Panc1 (cell line): ENCODE measurements at regions not wholly inside any gene's neighbourhood (a gene's known extent, or its start where the extent isn't known, plus 50 kb on each side); places are given as distances from the start of the nearest gene placed in this dataset.
A peak's percentile ranks its signal among the peaks of the same experiment; 100 is the strongest.

Experiments
- ATAC-seq: fragments of 200-7000 bp; cut with Tn5 transposase; 2 replicates; pipeline ENCODE4 v1.9.1; 2020; ENCODE audit warnings: mild to moderate bottlenecking, moderate library complexity
- BruUV-seq: library from RNA; stranded (reverse); fragments of 400-500 nt; replicated peaks from 2 replicates; lab custom pipeline; 2021; lab: Mats Ljungman, UMichigan
- CTCF ChIA-PET: fragments of 300-600 bp; sonication (Branson Sonifier 250); formaldehyde crosslinking; loops from one replicate; lab custom pipeline; 2022; ENCODE audit warnings: antibody characterized with exemption; lab: Charles Lee
- POLR2A ChIA-PET: fragments of 300-600 bp; sonication (Branson Sonifier 250); formaldehyde crosslinking; loops from one replicate; lab custom pipeline; 2022; ENCODE audit warnings: antibody characterized with exemption; lab: Charles Lee
- DNase-seq: peaks from one replicate; pipeline ENCODE4 v3.0.0-alpha.2; 2010; ENCODE audit warnings: low read depth, low spot score
- H3K27ac ChIP-seq: 2 replicates; pipeline ENCODE4 v1.5.1; 2011; ENCODE audit warnings: mild to moderate bottlenecking, low read length, inconsistent platforms
- H3K27me3 ChIP-seq: fragments of 200-500 bp; sonication (Bioruptor generic); 2 replicates; pipeline ENCODE4 v1.6.0; 2014; ENCODE audit warnings: low read length, inconsistent platforms; ENCODE audit not compliant: control insufficient read depth, insufficient read depth
- H3K36me3 ChIP-seq: fragments of 200-500 bp; sonication (Bioruptor generic); 2 replicates; pipeline ENCODE4 v1.5.1; 2014; ENCODE audit warnings: inconsistent platforms, mild to moderate bottlenecking, low read length, moderate library complexity; ENCODE audit not compliant: control insufficient read depth, insufficient read depth
- H3K4me1 ChIP-seq: 2 replicates; pipeline ENCODE4 v1.5.1; 2011; ENCODE audit warnings: inconsistent platforms, mild to moderate bottlenecking, low read length, moderate library complexity; ENCODE audit not compliant: control insufficient read depth, insufficient read depth
- H3K4me3 ChIP-seq, 2 experiments: 2 replicates each; pipeline ENCODE4 v1.5.1; 2011 to 2012; ENCODE audit warnings: low read depth in 2 of 2, low read length in 2 of 2, mild to moderate bottlenecking in 2 of 2, inconsistent platforms in 1 of 2, moderate library complexity in 1 of 2
- H3K9me3 ChIP-seq: fragments of 200-500 bp; sonication (Bioruptor generic); 2 replicates; pipeline ENCODE4 v1.5.1; 2014; ENCODE audit warnings: low read depth, mild to moderate bottlenecking, inconsistent platforms, low read length, moderate library complexity; ENCODE audit not compliant: control insufficient read depth, insufficient read depth
- CTCF ChIP-seq: fragments of 450-650 bp; IDR thresholded peaks from 2 replicates; pipeline ENCODE4 v1.5.1; 2017; ENCODE audit warnings: mild to moderate bottlenecking
- POLR2AphosphoS5 ChIP-seq: IDR thresholded peaks from 2 replicates; pipeline ENCODE4 v1.6.1; 2012; ENCODE audit warnings: mild to moderate bottlenecking, low read depth, low read length, moderate library complexity
- SIN3A ChIP-seq: IDR thresholded peaks from 2 replicates; pipeline ENCODE4 v1.6.1; 2012; ENCODE audit warnings: low read depth, mild to moderate bottlenecking, low read length, moderate library complexity, borderline replicate concordance; ENCODE audit not compliant: insufficient read depth
- TCF7L2 ChIP-seq: IDR thresholded peaks from 2 replicates; pipeline ENCODE4 v1.6.1; 2011; ENCODE audit warnings: mild to moderate bottlenecking, low read depth, low read length, inconsistent platforms
- in situ Hi-C: cut with HindIII; loops from 2 replicates; pipeline ENCODE4 v1.10.0; 2016; ENCODE audit warnings: low sequenced_read_pairs, low pct_unique_long_range_greater_than_20kb
- intact Hi-C: fragments of 100-400 bp; cut with micrococcal nuclease; formaldehyde crosslinking; loops from one replicate; pipeline ENCODE4 v1.10.0; 2022; ENCODE audit not compliant: unreplicated experiment
- TF ChIP-seq, protein P1 (sequence below), 2 experiments: IDR thresholded peaks; 2 replicates each; pipeline ENCODE4 v1.6.1; 2011 to 2012; ENCODE audit warnings: low read depth in 2 of 2, control low read depth in 1 of 2, low read length in 1 of 2, mild to moderate bottlenecking in 1 of 2, moderate library complexity in 1 of 2; ENCODE audit not compliant: insufficient read depth in 1 of 2

- no peaks in the 10 kb centered on the region; the same call in 1 of the 2 replicates for H3K9me3 ChIP-seq
- no peaks in the 10 kb centered on the region for H3K4me1 ChIP-seq
- DNase-seq (no peak), ATAC-seq (no peak)
- H3K4me3 ChIP-seq: no peak overlapping the region
- in situ Hi-C loops: no loop called here
- no TSS peak for BruUV-seq
- CTCF ChIA-PET: no interaction called here
- TF ChIP-seq CTCF (no peak), SIN3A (no peak), POLR2AphosphoS5 (no peak), TCF7L2 (no peak)
- TF ChIP-seq, protein P1, sequence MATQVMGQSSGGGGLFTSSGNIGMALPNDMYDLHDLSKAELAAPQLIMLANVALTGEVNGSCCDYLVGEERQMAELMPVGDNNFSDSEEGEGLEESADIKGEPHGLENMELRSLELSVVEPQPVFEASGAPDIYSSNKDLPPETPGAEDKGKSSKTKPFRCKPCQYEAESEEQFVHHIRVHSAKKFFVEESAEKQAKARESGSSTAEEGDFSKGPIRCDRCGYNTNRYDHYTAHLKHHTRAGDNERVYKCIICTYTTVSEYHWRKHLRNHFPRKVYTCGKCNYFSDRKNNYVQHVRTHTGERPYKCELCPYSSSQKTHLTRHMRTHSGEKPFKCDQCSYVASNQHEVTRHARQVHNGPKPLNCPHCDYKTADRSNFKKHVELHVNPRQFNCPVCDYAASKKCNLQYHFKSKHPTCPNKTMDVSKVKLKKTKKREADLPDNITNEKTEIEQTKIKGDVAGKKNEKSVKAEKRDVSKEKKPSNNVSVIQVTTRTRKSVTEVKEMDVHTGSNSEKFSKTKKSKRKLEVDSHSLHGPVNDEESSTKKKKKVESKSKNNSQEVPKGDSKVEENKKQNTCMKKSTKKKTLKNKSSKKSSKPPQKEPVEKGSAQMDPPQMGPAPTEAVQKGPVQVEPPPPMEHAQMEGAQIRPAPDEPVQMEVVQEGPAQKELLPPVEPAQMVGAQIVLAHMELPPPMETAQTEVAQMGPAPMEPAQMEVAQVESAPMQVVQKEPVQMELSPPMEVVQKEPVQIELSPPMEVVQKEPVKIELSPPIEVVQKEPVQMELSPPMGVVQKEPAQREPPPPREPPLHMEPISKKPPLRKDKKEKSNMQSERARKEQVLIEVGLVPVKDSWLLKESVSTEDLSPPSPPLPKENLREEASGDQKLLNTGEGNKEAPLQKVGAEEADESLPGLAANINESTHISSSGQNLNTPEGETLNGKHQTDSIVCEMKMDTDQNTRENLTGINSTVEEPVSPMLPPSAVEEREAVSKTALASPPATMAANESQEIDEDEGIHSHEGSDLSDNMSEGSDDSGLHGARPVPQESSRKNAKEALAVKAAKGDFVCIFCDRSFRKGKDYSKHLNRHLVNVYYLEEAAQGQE (IDR thresholded peaks at IDR 0.05; ENCODE audit: insufficient read depth in 1 of 2, low read depth in 2 of 2, low read length in 1 of 2): no peak
- H3K27me3 ChIP-seq: no peaks in the 10 kb centered on the region
- H3K36me3 ChIP-seq: no peaks in the 10 kb centered on the region
- H3K27ac ChIP-seq: no peak overlapping the region
- intact Hi-C loops: no loop called here
- POLR2A ChIA-PET: no interaction called here
These were observed 912.2 kb upstream of the ADGRB3 start for GRCh38 chr6:67722861-67723261.

- intact Hi-C loops: no loop called here
- POLR2A ChIA-PET: no interaction called here
- H3K36me3 ChIP-seq: no peaks in the 10 kb centered on the region
- ATAC-seq (no peak; the same call in 1 of the 2 replicates), DNase-seq (no peak)
- H3K27ac ChIP-seq: no peak overlapping the region
- no peaks in the 10 kb centered on the region for H3K4me1 ChIP-seq
- in situ Hi-C loops: no loop called here
- no TSS peak for BruUV-seq
- CTCF ChIA-PET: no interaction called here
- H3K27me3 ChIP-seq: no peaks in the 10 kb centered on the region
- TF ChIP-seq, protein P1 (IDR thresholded peaks at IDR 0.05; ENCODE audit: insufficient read depth in 1 of 2, low read depth in 2 of 2, low read length in 1 of 2): no peak
- no peak for TF ChIP-seq CTCF
- no peak for TF ChIP-seq SIN3A
- no peak for TF ChIP-seq POLR2AphosphoS5
- TF ChIP-seq TCF7L2: peak; percentile 32; the same call in 1 of the 2 replicates
- H3K4me3 ChIP-seq: no peak overlapping the region
- H3K9me3 ChIP-seq: no peaks in the 10 kb centered on the region; the same call in 1 of the 2 replicates
These were observed 917.8 kb upstream of the ADGRB3 start for GRCh38 chr6:67717281-67717680.
